Keratinocyte (primary cell): ENCODE measurements at regions not wholly inside any gene's neighbourhood (a gene's known extent, or its start where the extent isn't known, plus 50 kb on each side); places are given as distances from the start of the nearest gene placed in this dataset.

Experiments
- DNase-seq: peaks from one replicate; pipeline ENCODE4 v3.0.0-alpha.2; 2011; ENCODE audit warnings: low read depth, missing footprints, low spot score
- FAIRE-seq: peaks from 2 replicates; lab custom pipeline; 2011; peaks lifted over from hg19 to GRCh38; lab: Jason Lieb, UNC
- H2AFZ ChIP-seq: 2 replicates; pipeline ENCODE4 v1.6.0; 2012; ENCODE audit warnings: low read length, control low read depth, inconsistent platforms; ENCODE audit not compliant: control insufficient read depth
- H3K27ac ChIP-seq: 2 replicates; pipeline ENCODE4 v1.5.1; 2011; ENCODE audit warnings: low read length; ENCODE audit not compliant: control insufficient read depth, insufficient read depth
- H3K27me3 ChIP-seq: 3 replicates; pipeline ENCODE4 v1.6.0; 2011; ENCODE audit warnings: low read length; ENCODE audit not compliant: control insufficient read depth, insufficient read depth; ENCODE audit errors: extremely low read depth
- H3K36me3 ChIP-seq, 2 experiments: 2 replicates in 1 of 2; 3 replicates in 1 of 2; pipeline ENCODE4 v1.5.1; 2011; ENCODE audit warnings: low read length in 2 of 2, mild to moderate bottlenecking in 1 of 2; ENCODE audit not compliant: control insufficient read depth in 2 of 2, insufficient read depth in 2 of 2; ENCODE audit errors: extremely low read depth in 1 of 2
- H3K4me1 ChIP-seq: 3 replicates; pipeline ENCODE4 v1.5.1; 2011; ENCODE audit warnings: low read length; ENCODE audit not compliant: control insufficient read depth, insufficient read depth; ENCODE audit errors: extremely low read depth
- H3K4me2 ChIP-seq: 3 replicates; pipeline ENCODE4 v1.6.0; 2011; ENCODE audit warnings: low read depth, low read length; ENCODE audit not compliant: control insufficient read depth, insufficient read depth; ENCODE audit errors: extremely low read depth
- H3K4me3 ChIP-seq, 3 experiments: fragments of 200-600 bp in 1 of 3; sonication (generic) in 1 of 3; 2 replicates in 2 of 3; 3 replicates in 1 of 3; pipeline ENCODE4 v1.5.1; 2011 to 2016; ENCODE audit warnings: low read length in 3 of 3, mild to moderate bottlenecking in 3 of 3, control low read depth in 2 of 3, inconsistent platforms in 1 of 3, low read depth in 1 of 3, mixed read lengths in 1 of 3, mixed run types in 1 of 3, moderate library complexity in 1 of 3; ENCODE audit not compliant: control insufficient read depth in 2 of 3, insufficient read depth in 2 of 3; ENCODE audit errors: extremely low read depth in 1 of 3
- H3K79me2 ChIP-seq: 2 replicates; pipeline ENCODE4 v1.6.0; 2012; ENCODE audit warnings: low read length; ENCODE audit not compliant: control insufficient read depth, insufficient read depth
- H3K9ac ChIP-seq: 3 replicates; pipeline ENCODE4 v1.6.0; 2011; ENCODE audit warnings: low read length; ENCODE audit not compliant: control insufficient read depth, insufficient read depth; ENCODE audit errors: extremely low read depth
- H3K9me1 ChIP-seq: 3 replicates; pipeline ENCODE4 v1.6.0; 2011; ENCODE audit warnings: low read length; ENCODE audit not compliant: control insufficient read depth, insufficient read depth; ENCODE audit errors: extremely low read depth
- H3K9me3 ChIP-seq: 2 replicates; pipeline ENCODE4 v1.5.1; 2012; ENCODE audit warnings: low read depth, low read length; ENCODE audit not compliant: control insufficient read depth
- H4K20me1 ChIP-seq: 3 replicates; pipeline ENCODE4 v1.6.0; 2011; ENCODE audit warnings: low read length; ENCODE audit not compliant: control insufficient read depth, insufficient read depth; ENCODE audit errors: extremely low read depth
- CTCF ChIP-seq, 3 experiments: IDR thresholded peaks in 1 of 3; conservative IDR thresholded peaks in 1 of 3; optimal IDR thresholded peaks in 1 of 3; 2 replicates in 2 of 3; 3 replicates in 1 of 3; pipeline versions ENCODE3 to v1.5.1; 2011; ENCODE audit warnings: low read length in 3 of 3, mild to moderate bottlenecking in 3 of 3, moderate library complexity in 2 of 3, control low read depth in 1 of 3, inconsistent platforms in 1 of 3; ENCODE audit not compliant: insufficient read depth in 2 of 3; ENCODE audit errors: extremely low read depth in 1 of 3
- EZH2 ChIP-seq: IDR thresholded peaks from one replicate; pipeline ENCODE4 v1.6.1; 2012; ENCODE audit warnings: inconsistent platforms, mild to moderate bottlenecking, low read length, moderate library complexity
- dilution Hi-C: fragments of 300-500 bp; cut with MboI; formaldehyde crosslinking; loops from one replicate; pipeline ENCODE4 v1.7.0; 2020; ENCODE audit warnings: low sequenced_read_pairs; ENCODE audit not compliant: extremely low pct_ligation_motif_present

- no peak for FAIRE-seq
- dilution Hi-C loops, result no loop called here
- Histone ChIP-seq H3K4me2 (no peak overlapping the region), H2AFZ (no peak overlapping the region), H3K9ac (no peak overlapping the region), H3K36me3 (no peaks in the 10 kb centered on the region), H4K20me1 (no peaks in the 10 kb centered on the region), H3K4me3 (no peak overlapping the region), H3K4me1 (no peaks in the 10 kb centered on the region), H3K9me3 (peaks cover 3% of the 10 kb centered on the region), H3K27me3 (no peaks in the 10 kb centered on the region), H3K9me1 (no peaks in the 10 kb centered on the region), H3K27ac (no peak overlapping the region), H3K79me2 (no peaks in the 10 kb centered on the region)
- TF ChIP-seq CTCF (optimal IDR thresholded peaks at IDR 0.05 in 1 of 3, IDR thresholded peaks at IDR 0.05 in 1 of 3, conservative IDR thresholded peaks at IDR 0.05 in 1 of 3; ENCODE audit: extremely low read depth in 1 of 3, insufficient read depth in 2 of 3, low read length in 3 of 3) (no peak), EZH2 (no peak)
- no peak for DNase-seq
Measured at GRCh38 chr4:189592890-189593289, 347.8 kb upstream of the FRG1 start.

- Histone ChIP-seq H3K9me3 (peaks cover 5% of the 10 kb centered on the region), H2AFZ (no peak overlapping the region), H3K4me3 (no peak overlapping the region), H3K9ac (no peak overlapping the region), H3K36me3 (no peaks in the 10 kb centered on the region), H3K27me3 (no peaks in the 10 kb centered on the region), H3K9me1 (no peaks in the 10 kb centered on the region), H3K4me1 (no peaks in the 10 kb centered on the region), H4K20me1 (no peaks in the 10 kb centered on the region), H3K27ac (no peak overlapping the region), H3K79me2 (no peaks in the 10 kb centered on the region), H3K4me2 (no peak overlapping the region)
- dilution Hi-C loops, result no loop called here
- TF ChIP-seq EZH2, result no peak
- DNase-seq (no peak), FAIRE-seq (no peak)
Measured at GRCh38 chr4:189597341-189597740, 343.3 kb upstream of the FRG1 start.

- Histone ChIP-seq H4K20me1 (no peaks in the 10 kb centered on the region), H3K79me2 (no peaks in the 10 kb centered on the region), H3K4me1 (no peaks in the 10 kb centered on the region), H3K9me3 (peaks cover 5% of the 10 kb centered on the region), H3K4me2 (no peak overlapping the region), H3K9ac (no peak overlapping the region), H3K4me3 (no peak overlapping the region), H3K9me1 (no peaks in the 10 kb centered on the region), H3K36me3 (no peaks in the 10 kb centered on the region), H3K27me3 (no peaks in the 10 kb centered on the region), H2AFZ (no peak overlapping the region), H3K27ac (no peak overlapping the region)
- FAIRE-seq (no peak), DNase-seq (no peak)
- dilution Hi-C loops, result no loop called here
- TF ChIP-seq CTCF (optimal IDR thresholded peaks at IDR 0.05 in 1 of 3, IDR thresholded peaks at IDR 0.05 in 1 of 3, conservative IDR thresholded peaks at IDR 0.05 in 1 of 3; ENCODE audit: extremely low read depth in 1 of 3, insufficient read depth in 2 of 3, low read length in 3 of 3), result no peak
- no peak for TF ChIP-seq EZH2
Measured at GRCh38 chr4:189600264-189600663, 340.4 kb upstream of the FRG1 start.
